H9 (cell line): ENCODE measurements at regions not wholly inside any gene's neighbourhood (a gene's known extent, or its start where the extent isn't known, plus 50 kb on each side); places are given as distances from the start of the nearest gene placed in this dataset.

Source experiments
- DNase-seq: peaks from one replicate; pipeline ENCODE4 v3.0.0-alpha.2; 2017
- H2AFZ ChIP-seq: one replicate; pipeline ENCODE4 v1.6.1; 2013; ENCODE audit warnings: mild to moderate bottlenecking, low read length, control low read depth, moderate library complexity
- H2AK5ac ChIP-seq: 2 replicates; pipeline ENCODE4 v1.6.1; 2013; ENCODE audit warnings: low read length, control low read depth, mixed read lengths; ENCODE audit not compliant: insufficient read length
- H2BK120ac ChIP-seq: one replicate; pipeline ENCODE4 v1.6.1; 2013; ENCODE audit warnings: low read depth, mild to moderate bottlenecking, low read length, control low read depth, inconsistent platforms; ENCODE audit not compliant: poor library complexity, severe bottlenecking
- H2BK12ac ChIP-seq: 2 replicates; pipeline ENCODE4 v1.6.1; 2013; ENCODE audit warnings: low read length, control low read depth, mixed read lengths, low read depth; ENCODE audit not compliant: insufficient read length
- H2BK15ac ChIP-seq: 2 replicates; pipeline ENCODE4 v1.6.1; 2013; ENCODE audit warnings: low read depth, low read length, control low read depth
- H2BK20ac ChIP-seq: one replicate; pipeline ENCODE4 v1.6.1; 2013; ENCODE audit warnings: low read depth, mild to moderate bottlenecking, low read length, control low read depth, inconsistent platforms; ENCODE audit not compliant: poor library complexity, severe bottlenecking
- H2BK5ac ChIP-seq: 2 replicates; pipeline ENCODE4 v1.6.1; 2013; ENCODE audit warnings: low read length, control low read depth, mixed read lengths; ENCODE audit not compliant: insufficient read length
- H3K14ac ChIP-seq: 2 replicates; pipeline ENCODE4 v1.6.1; 2013; ENCODE audit warnings: low read length, control low read depth; ENCODE audit not compliant: insufficient read depth
- H3K18ac ChIP-seq: 2 replicates; pipeline ENCODE4 v1.6.1; 2013; ENCODE audit warnings: low read depth, mild to moderate bottlenecking, mixed read lengths, low read length, control low read depth; ENCODE audit not compliant: insufficient read length
- H3K23ac ChIP-seq: 2 replicates; pipeline ENCODE4 v1.6.1; 2013; ENCODE audit warnings: low read length, control low read depth, mixed read lengths, low read depth; ENCODE audit not compliant: insufficient read length
- H3K23me2 ChIP-seq: 2 replicates; pipeline ENCODE4 v1.6.1; 2013; ENCODE audit warnings: low read depth, mild to moderate bottlenecking, mixed read lengths, low read length, control low read depth; ENCODE audit not compliant: insufficient read length, poor library complexity, severe bottlenecking
- H3K27ac ChIP-seq: 2 replicates; pipeline ENCODE4 v1.5.1; 2013; ENCODE audit warnings: low read length, control low read depth, mixed read lengths, low read depth; ENCODE audit not compliant: insufficient read length
- H3K27me3 ChIP-seq: 2 replicates; pipeline ENCODE4 v1.6.1; 2013; ENCODE audit warnings: low read length, control low read depth, inconsistent platforms; ENCODE audit not compliant: insufficient read depth
- H3K4ac ChIP-seq: 2 replicates; pipeline ENCODE4 v1.6.1; 2013; ENCODE audit warnings: low read depth, mild to moderate bottlenecking, control low read depth, inconsistent platforms, low read length, moderate library complexity
- H3K4me1 ChIP-seq: 2 replicates; pipeline ENCODE4 v1.6.1; 2013; ENCODE audit warnings: low read length, control low read depth, inconsistent platforms; ENCODE audit not compliant: insufficient read depth
- H3K4me2 ChIP-seq: 2 replicates; pipeline ENCODE4 v1.6.1; 2013; ENCODE audit warnings: low read length, control low read depth, mixed read lengths; ENCODE audit not compliant: insufficient read length, insufficient read depth
- H3K56ac ChIP-seq: 2 replicates; pipeline ENCODE4 v1.6.1; 2013; ENCODE audit warnings: low read depth, mild to moderate bottlenecking, mixed read lengths, low read length, control low read depth; ENCODE audit not compliant: insufficient read length
- H3K79me1 ChIP-seq: 2 replicates; pipeline ENCODE4 v1.6.1; 2013; ENCODE audit warnings: low read depth, mild to moderate bottlenecking, moderate library complexity, low read length, control low read depth, inconsistent platforms; ENCODE audit not compliant: insufficient read depth, poor library complexity, severe bottlenecking
- H3K79me2 ChIP-seq: 2 replicates; pipeline ENCODE4 v1.6.1; 2013; ENCODE audit warnings: low read length, control low read depth, inconsistent platforms; ENCODE audit not compliant: insufficient read depth
- H3K9ac ChIP-seq: 2 replicates; pipeline ENCODE4 v1.6.1; 2013; ENCODE audit warnings: low read length, control low read depth, mixed read lengths; ENCODE audit not compliant: insufficient read length; ENCODE audit errors: extremely low read depth
- H3K9me3 ChIP-seq: one replicate; pipeline ENCODE4 v1.6.1; 2013; ENCODE audit warnings: low read depth, low read length, inconsistent platforms; ENCODE audit not compliant: control insufficient read depth
- H3T11ph ChIP-seq: one replicate; pipeline ENCODE4 v1.6.1; 2013; ENCODE audit warnings: mild to moderate bottlenecking, low read length, control low read depth, inconsistent platforms
- H4K20me1 ChIP-seq: one replicate; pipeline ENCODE4 v1.6.1; 2013; ENCODE audit not compliant: control insufficient read depth, insufficient read length, insufficient read depth
- H4K5ac ChIP-seq: 2 replicates; pipeline ENCODE4 v1.6.1; 2013; ENCODE audit warnings: low read depth, mild to moderate bottlenecking, mixed read lengths, low read length, control low read depth; ENCODE audit not compliant: insufficient read length
- H4K8ac ChIP-seq: replicated peaks from 2 replicates; pipeline ENCODE4 v1.6.1; 2013; ENCODE audit warnings: low read length, control low read depth, mixed read lengths, low read depth; ENCODE audit not compliant: insufficient read length
- H4K91ac ChIP-seq: 2 replicates; pipeline ENCODE4 v1.6.1; 2013; ENCODE audit warnings: low read depth, mild to moderate bottlenecking, moderate library complexity, mixed read lengths, low read length, control low read depth; ENCODE audit not compliant: insufficient read length
- H3K27ac Mint-ChIP-seq, 3 experiments: 2 replicates in 2 of 3; 3 replicates in 1 of 3; pipeline ENCODE4 v1.8.0; 2020 to 2021; ENCODE audit warnings: mixed read lengths in 3 of 3, mild to moderate bottlenecking in 1 of 3, moderate library complexity in 1 of 3
- H3K27me3 Mint-ChIP-seq: 2 replicates; pipeline ENCODE4 v1.8.0; 2021; ENCODE audit warnings: low read depth, mild to moderate bottlenecking, moderate library complexity, mixed read lengths
- H3K36me3 Mint-ChIP-seq, 3 experiments: 2 replicates in 2 of 3; 3 replicates in 1 of 3; pipeline ENCODE4 v1.8.0; 2020 to 2021; ENCODE audit warnings: low read depth in 3 of 3, mixed read lengths in 3 of 3; ENCODE audit not compliant: insufficient read depth in 1 of 3
- H3K4me1 Mint-ChIP-seq, 2 experiments: 2 replicates each; pipeline ENCODE4 v1.8.0; 2020; ENCODE audit warnings: mixed read lengths in 2 of 2
- H3K4me3 Mint-ChIP-seq, 2 experiments: 2 replicates in 1 of 2; 3 replicates in 1 of 2; pipeline ENCODE4 v1.8.0; 2020 to 2021; ENCODE audit warnings: mild to moderate bottlenecking in 2 of 2, mixed read lengths in 2 of 2, moderate library complexity in 1 of 2
- H3K9me3 Mint-ChIP-seq, 2 experiments: 2 replicates in 1 of 2; 3 replicates in 1 of 2; pipeline ENCODE4 v1.8.0; 2020; ENCODE audit warnings: mild to moderate bottlenecking in 2 of 2, mixed read lengths in 2 of 2, moderate library complexity in 1 of 2
- CTCF ChIP-seq: fragments of 200-600 bp; sonication (generic); conservative IDR thresholded peaks from 3 replicates; pipeline ENCODE4 v1.8.0; 2021; ENCODE audit warnings: antibody characterized with exemption, mild to moderate bottlenecking
- WGBS: extraction: QIAGEN DNeasy Blood & Tissue Kit; methylation state at CpG from one replicate; pipeline ENCODE4 v1.1.7; 2013; ENCODE audit warnings: missing lambda C conversion rate, low lambda C conversion rate, mixed read lengths; ENCODE audit not compliant: insufficient read length; ENCODE audit errors: extremely low coverage; 5-methylcytosine and 5-hydroxymethylcytosine counted together

GRCh38 chr4:17309567-17310268 lies 202.2 kb downstream of the QDPR start:
- H3K4ac ChIP-seq: no peak overlapping the region
- H3K27me3 ChIP-seq: no peaks in the 10 kb centered on the region
- no CpG with 5 or more reads among the region's 1 CpG for WGBS
- H3K4me2 ChIP-seq: no peak overlapping the region
- no peak for DNase-seq
- peaks cover 0 to 3% of the 10 kb centered on the region in 2 experiments; a peak in 3 of 5 replicates for H3K9me3 Mint-ChIP-seq
- no peak overlapping the region for H4K8ac ChIP-seq
- H2AK5ac ChIP-seq: no peak overlapping the region
- H3K4me1 Mint-ChIP-seq: no peaks in the 10 kb centered on the region
- no peaks in the 10 kb centered on the region for H3K4me1 ChIP-seq
- H3K27ac ChIP-seq: no peak overlapping the region
- H4K5ac ChIP-seq: no peak overlapping the region
- peaks cover 0 to 4% (median 0%) of the 10 kb centered on the region in 3 experiments; a peak in 1 of 7 replicates for H3K36me3 Mint-ChIP-seq
- H3K9me3 ChIP-seq: no peaks in the 10 kb centered on the region
- H3K4me3 Mint-ChIP-seq: no peak overlapping the region
- H2BK20ac ChIP-seq: no peak overlapping the region
- no peaks in the 10 kb centered on the region for H4K20me1 ChIP-seq
- no peak overlapping the region for H3K23ac ChIP-seq
- no peak overlapping the region for H2AFZ ChIP-seq
- no peak overlapping the region for H4K91ac ChIP-seq
- no peak overlapping the region for H3T11ph ChIP-seq
- H3K27ac Mint-ChIP-seq: no peak overlapping the region
- H3K9ac ChIP-seq: no peak overlapping the region
- no peak overlapping the region for H2BK120ac ChIP-seq
- no peak overlapping the region for H3K18ac ChIP-seq
- no peak for TF ChIP-seq CTCF
- H3K23me2 ChIP-seq: no peaks in the 10 kb centered on the region
- H3K79me1 ChIP-seq: no peaks in the 10 kb centered on the region
- H2BK12ac ChIP-seq: no peak overlapping the region
- no peaks in the 10 kb centered on the region for H3K27me3 Mint-ChIP-seq
- H3K14ac ChIP-seq: no peak overlapping the region
- no peak overlapping the region for H3K56ac ChIP-seq
- H3K79me2 ChIP-seq: no peaks in the 10 kb centered on the region
- H2BK5ac ChIP-seq: no peak overlapping the region
- no peak overlapping the region for H2BK15ac ChIP-seq
